ENCODE measurements at regions not wholly inside any gene's neighbourhood (a gene's known extent, or its start where the extent isn't known, plus 50 kb on each side); places are given as distances from the start of the nearest gene placed in this dataset.

- H3F3A ChIP-seq (replicated peaks; ENCODE audit: low read depth) = no peaks in the 10 kb centered on the region
- Mint-ChIP-seq H3K36me3 (ENCODE audit: low read depth) (no peaks in the 10 kb centered on the region), H3K4me3 (no peak overlapping the region), H3K9me3 (no peaks in the 10 kb centered on the region), H3K27me3 (ENCODE audit: insufficient read depth, low read depth, poor library complexity) (peaks cover 3% of the 10 kb centered on the region), H3K27ac (no peak overlapping the region), H3K4me1 (peaks cover 17% of the 10 kb centered on the region)
- DNase-seq (ENCODE audit: low spot score) (no peak), ATAC-seq (no peak)
- H3K79me2 ChIP-seq (replicated peaks; ENCODE audit: insufficient read depth) = no peaks in the 10 kb centered on the region
- peak overlapping the region; percentile 29; the same call in 1 of the 2 replicates for H2AFZ ChIP-seq
- H4K20me1 ChIP-seq (replicated peaks; ENCODE audit: insufficient read depth) = no peaks in the 10 kb centered on the region
- no peak overlapping the region for H3K4me2 ChIP-seq
- no peaks in the 10 kb centered on the region for H3K27me3 ChIP-seq (ENCODE audit: insufficient read depth)
- no peak overlapping the region for H3K27ac ChIP-seq (ENCODE audit: low read depth)
- H3K4me3 ChIP-seq = no peak overlapping the region
- H3K9me2 ChIP-seq (ENCODE audit: insufficient read depth) = 0 out of 2 replicates have a peak, but pooled peaks cover 6% of the 10 kb centered on the region
- TF ChIP-seq ZNF462 (CRISPR knock-in tag; IDR thresholded peaks at IDR 0.05) (no peak), POLR2AphosphoS5 (IDR thresholded peaks at IDR 0.05; ENCODE audit: low read depth) (no peak), STAT1 (IDR thresholded peaks at IDR 0.05; ENCODE audit: unreplicated experiment) (no peak), ETS1 (IDR thresholded peaks at IDR 0.05) (no peak)
- peaks cover 21% of the 10 kb centered on the region for H3K4me1 ChIP-seq (ENCODE audit: insufficient read depth)
- no peaks in the 10 kb centered on the region for H3K36me3 ChIP-seq (ENCODE audit: insufficient read depth)
Measured at GRCh38 chr6:105591053-105591452, 188.2 kb upstream of the PREP start.

- no peaks in the 10 kb centered on the region for H3F3A ChIP-seq (replicated peaks; ENCODE audit: low read depth)
- H3K36me3 ChIP-seq (ENCODE audit: insufficient read depth) = no peaks in the 10 kb centered on the region
- H3K4me3 ChIP-seq = no peak overlapping the region
- H3K4me1 Mint-ChIP-seq = peaks cover 5% of the 10 kb centered on the region
- no peaks in the 10 kb centered on the region for H3K36me3 Mint-ChIP-seq (ENCODE audit: low read depth)
- no peak overlapping the region for H3K27ac Mint-ChIP-seq
- no peaks in the 10 kb centered on the region for H3K27me3 ChIP-seq (ENCODE audit: insufficient read depth)
- no peaks in the 10 kb centered on the region for H3K79me2 ChIP-seq (replicated peaks; ENCODE audit: insufficient read depth)
- H3K4me2 ChIP-seq = no peak overlapping the region
- H3K9me3 Mint-ChIP-seq = no peaks in the 10 kb centered on the region
- DNase-seq (ENCODE audit: low spot score) (no peak), ATAC-seq (no peak)
- H3K27ac ChIP-seq (ENCODE audit: low read depth) = no peak overlapping the region
- H3K4me1 ChIP-seq (ENCODE audit: insufficient read depth) = peaks cover 7% of the 10 kb centered on the region; the same call in 1 of the 2 replicates
- peaks cover 16% of the 10 kb centered on the region; the same call in 1 of the 2 replicates for H3K9me2 ChIP-seq (ENCODE audit: insufficient read depth)
- H4K20me1 ChIP-seq (replicated peaks; ENCODE audit: insufficient read depth) = no peaks in the 10 kb centered on the region
- H3K4me3 Mint-ChIP-seq = no peak overlapping the region
- peaks cover 2% of the 10 kb centered on the region for H3K27me3 Mint-ChIP-seq (ENCODE audit: insufficient read depth, low read depth, poor library complexity)
- peak overlapping the region; percentile 85 for H2AFZ ChIP-seq
- TF ChIP-seq POLR2AphosphoS5 (IDR thresholded peaks at IDR 0.05; ENCODE audit: low read depth) = no peak
- TF ChIP-seq CTCF (conservative IDR thresholded peaks at IDR 0.05; ENCODE audit: low read depth in 2 of 2) = no peak
Measured at GRCh38 chr6:105588123-105588710, 185.3 kb upstream of the PREP start.
